ENCODE measurements at regions not wholly inside any gene's neighbourhood (a gene's known extent, or its start where the extent isn't known, plus 50 kb on each side); places are given as distances from the start of the nearest gene placed in this dataset.
"Not testable (repeated sequence)": the region's sequence is repeated elsewhere in the genome, so short reads cannot be mapped to it uniquely, and the experiment has no call there.

- DNase-seq (ENCODE audit: low read depth in 2 of 2, low spot score in 1 of 2), result no peak
Measured at GRCh38 chr1:56135069-56135863, 444.1 kb downstream of the PLPP3 start.

- DNase-seq (ENCODE audit: low read depth in 2 of 2, low spot score in 1 of 2), result no peak
Measured at GRCh38 chr1:56133522-56134472, 445.6 kb downstream of the PLPP3 start.

- DNase-seq (ENCODE audit: low read depth in 2 of 2, low spot score in 1 of 2), result no peak
Measured at GRCh38 chr1:56132520-56132919, 446.8 kb downstream of the PLPP3 start.

GRCh38 chr1:56129837-56130236 is 449.5 kb downstream of the PLPP3 start:
- no peak for DNase-seq (ENCODE audit: low read depth in 2 of 2, low spot score in 1 of 2)

- no peak for DNase-seq (ENCODE audit: low read depth in 2 of 2, low spot score in 1 of 2)
Measured at GRCh38 chr1:56125316-56125715, 454.0 kb downstream of the PLPP3 start.

GRCh38 chr1:56123826-56124225 is 455.5 kb downstream of the PLPP3 start:
- no peak for DNase-seq (ENCODE audit: low read depth in 2 of 2, low spot score in 1 of 2)

- no peak for DNase-seq (ENCODE audit: low read depth in 2 of 2, low spot score in 1 of 2)
Measured at GRCh38 chr1:56123421-56123820, 455.9 kb downstream of the PLPP3 start.

GRCh38 chr1:56120021-56120420 is 459.3 kb downstream of the PLPP3 start:
- no peak for DNase-seq (ENCODE audit: low read depth in 2 of 2, low spot score in 1 of 2)

- not testable (repeated sequence) for DNase-seq (ENCODE audit: low read depth in 2 of 2, low spot score in 1 of 2)
Measured at GRCh38 chr1:56118676-56119075, 460.7 kb downstream of the PLPP3 start.

- DNase-seq (ENCODE audit: low read depth in 2 of 2, low spot score in 1 of 2), result no peak
Measured at GRCh38 chr1:56115701-56116100, 463.7 kb downstream of the PLPP3 start.

- DNase-seq (ENCODE audit: low read depth in 2 of 2, low spot score in 1 of 2), result no peak
Measured at GRCh38 chr1:56113679-56114078, 465.7 kb downstream of the PLPP3 start.

- DNase-seq (ENCODE audit: low read depth in 2 of 2, low spot score in 1 of 2), result no peak
Measured at GRCh38 chr1:56107275-56107638, 472.1 kb downstream of the PLPP3 start.

- no peak for DNase-seq (ENCODE audit: low read depth in 2 of 2, low spot score in 1 of 2)
Measured at GRCh38 chr1:56106531-56107274, 472.7 kb downstream of the PLPP3 start.

GRCh38 chr1:56105397-56105796 is 474.0 kb downstream of the PLPP3 start:
- DNase-seq (ENCODE audit: low read depth in 2 of 2, low spot score in 1 of 2), result no peak

- DNase-seq (ENCODE audit: low read depth in 2 of 2, low spot score in 1 of 2), result no peak
Measured at GRCh38 chr1:56099766-56100265, 479.5 kb downstream of the PLPP3 start.

- no peak for DNase-seq (ENCODE audit: low read depth in 2 of 2, low spot score in 1 of 2)
Measured at GRCh38 chr1:56098946-56099345, 480.4 kb downstream of the PLPP3 start.

GRCh38 chr1:56097713-56098112 is 481.6 kb downstream of the PLPP3 start:
- no peak for DNase-seq (ENCODE audit: low read depth in 2 of 2, low spot score in 1 of 2)

- no peak for DNase-seq (ENCODE audit: low read depth in 2 of 2, low spot score in 1 of 2)
Measured at GRCh38 chr1:56095696-56096665, 483.4 kb downstream of the PLPP3 start.

- DNase-seq (ENCODE audit: low read depth in 2 of 2, low spot score in 1 of 2), result no peak
Measured at GRCh38 chr1:56094168-56094567, 485.2 kb downstream of the PLPP3 start.

Measured in stimulated activated CD8-positive, alpha-beta memory T cell treated with anti-CD3 and anti-CD28 coated beads, Interleukin-4, amount 100 ng/mL, for 4 hours (primary cell).